ENCODE measurements at regions not wholly inside any gene's neighbourhood (a gene's known extent, or its start where the extent isn't known, plus 50 kb on each side); places are given as distances from the start of the nearest gene placed in this dataset.
"Not testable (repeated sequence)": the region's sequence is repeated elsewhere in the genome, so short reads cannot be mapped to it uniquely, and the experiment has no call there.

GRCh38 chr13:111586291-111586690, 265.8 kb downstream of the TEX29 start:
- no peaks in the 10 kb centered on the region for H3K36me3 ChIP-seq (ENCODE audit: low read depth, missing control alignments)
- no peak for DNase-seq
- no peaks in the 10 kb centered on the region for H3K4me1 ChIP-seq
- intact Hi-C loops (cut with DNase I; ENCODE audit: low total_unique reads): no loop called here
- no peak for TF ChIP-seq CTCF (IDR thresholded peaks at IDR 0.05)
- no peak for TF ChIP-seq POLR2A (IDR thresholded peaks at IDR 0.05)
- H3K27me3 ChIP-seq: no peaks in the 10 kb centered on the region
- no peak overlapping the region for H3K4me3 ChIP-seq
- no peaks in the 10 kb centered on the region for H3K9me3 ChIP-seq
- no peak overlapping the region for H3K27ac ChIP-seq
- WGBS, 2 donors: 76 to 87% methylated on average over 27 of the region's 27 CpGs

GRCh38 chr13:111587249-111587648, 266.8 kb downstream of the TEX29 start:
- no peaks in the 10 kb centered on the region for H3K27me3 ChIP-seq
- no peak for DNase-seq
- intact Hi-C loops (cut with DNase I; ENCODE audit: low total_unique reads): no loop called here
- 71 to 85% methylated on average over 14 of the region's 14 CpGs for WGBS, 2 donors
- no peak overlapping the region for H3K27ac ChIP-seq
- H3K9me3 ChIP-seq: no peaks in the 10 kb centered on the region
- TF ChIP-seq CTCF (IDR thresholded peaks at IDR 0.05) (no peak), POLR2A (IDR thresholded peaks at IDR 0.05) (no peak)
- H3K4me3 ChIP-seq: no peak overlapping the region
- no peaks in the 10 kb centered on the region for H3K36me3 ChIP-seq (ENCODE audit: low read depth, missing control alignments)
- H3K4me1 ChIP-seq: no peaks in the 10 kb centered on the region

GRCh38 chr13:111589321-111589720, 268.9 kb downstream of the TEX29 start:
- intact Hi-C loops (cut with DNase I; ENCODE audit: low total_unique reads): no loop called here
- H3K36me3 ChIP-seq (ENCODE audit: low read depth, missing control alignments): no peaks in the 10 kb centered on the region
- TF ChIP-seq POLR2A (IDR thresholded peaks at IDR 0.05) (no peak), CTCF (IDR thresholded peaks at IDR 0.05) (no peak)
- H3K4me1 ChIP-seq: no peaks in the 10 kb centered on the region
- no peaks in the 10 kb centered on the region for H3K9me3 ChIP-seq
- no peak for DNase-seq
- WGBS, 2 donors: 68 to 87% methylated on average over 3 to 4 of the region's 4 CpGs
- no peaks in the 10 kb centered on the region for H3K27me3 ChIP-seq
- no peak overlapping the region for H3K27ac ChIP-seq
- H3K4me3 ChIP-seq: no peak overlapping the region

- intact Hi-C loops (cut with DNase I; ENCODE audit: low total_unique reads): no loop called here
- Histone ChIP-seq H3K4me1 (no peaks in the 10 kb centered on the region), H3K36me3 (ENCODE audit: low read depth, missing control alignments) (no peaks in the 10 kb centered on the region), H3K9me3 (no peaks in the 10 kb centered on the region), H3K27me3 (no peaks in the 10 kb centered on the region), H3K27ac (no peak overlapping the region), H3K4me3 (no peak overlapping the region)
- WGBS, 2 donors: 88 to 90% methylated on average over 7 of the region's 7 CpGs
- no peak for DNase-seq
- TF ChIP-seq CTCF (IDR thresholded peaks at IDR 0.05) (no peak), POLR2A (IDR thresholded peaks at IDR 0.05) (no peak)
Observed at GRCh38 chr13:111589992-111590391, 269.6 kb downstream of the TEX29 start.

- TF ChIP-seq CTCF (IDR thresholded peaks at IDR 0.05) (no peak), POLR2A (IDR thresholded peaks at IDR 0.05) (no peak)
- no peaks in the 10 kb centered on the region for H3K36me3 ChIP-seq (ENCODE audit: low read depth, missing control alignments)
- WGBS, 2 donors: 87 to 91% methylated on average over 11 to 14 of the region's 14 CpGs
- H3K4me3 ChIP-seq: no peak overlapping the region
- intact Hi-C loops (cut with DNase I; ENCODE audit: low total_unique reads): no loop called here
- H3K27ac ChIP-seq: no peak overlapping the region
- H3K4me1 ChIP-seq: no peaks in the 10 kb centered on the region
- no peaks in the 10 kb centered on the region for H3K9me3 ChIP-seq
- no peak for DNase-seq
- H3K27me3 ChIP-seq: no peaks in the 10 kb centered on the region
Observed at GRCh38 chr13:111590796-111591195, 270.4 kb downstream of the TEX29 start.

- H3K4me3 ChIP-seq; H3K9me3 ChIP-seq; intact Hi-C loops (cut with DNase I; ENCODE audit: low total_unique reads); DNase-seq; H3K36me3 ChIP-seq (ENCODE audit: low read depth, missing control alignments); H3K27me3 ChIP-seq; H3K27ac ChIP-seq; H3K4me1 ChIP-seq: not testable (repeated sequence)
- WGBS, 2 donors: 88 to 91% methylated on average over 4 of the region's 4 CpGs
Observed at GRCh38 chr13:111593490-111593889, 273.0 kb downstream of the TEX29 start.

Data from testis (tissue), 2 donors.